Gastroesophageal sphincter (tissue), 3 donors: ENCODE measurements at regions not wholly inside any gene's neighbourhood (a gene's known extent, or its start where the extent isn't known, plus 50 kb on each side); places are given as distances from the start of the nearest gene placed in this dataset.

ENCODE experiments used
- CTCF ChIP-seq, 4 experiments: fragments of 200-600 bp in 2 of 4; fragments of 450-650 bp in 2 of 4; sonication (generic) in 1 of 4; IDR thresholded peaks; one replicate each; pipeline ENCODE4 v1.5.1; 2017 to 2019; ENCODE audit warnings: antibody characterized with exemption in 4 of 4, mild to moderate bottlenecking in 2 of 4, moderate library complexity in 2 of 4
- EP300 ChIP-seq: sonication (generic); formaldehyde crosslinking; IDR thresholded peaks from one replicate; pipeline ENCODE4 v1.6.1; 2017; ENCODE audit warnings: antibody characterized with exemption, mild to moderate bottlenecking
- POLR2A ChIP-seq, 2 donors: fragments of 450-650 bp; IDR thresholded peaks; one replicate each; pipeline ENCODE4 v1.6.1; 2017; ENCODE audit warnings: antibody characterized with exemption in 2 of 2, mild to moderate bottlenecking in 2 of 2, moderate library complexity in 1 of 2
- POLR2AphosphoS5 ChIP-seq: sonication (generic); formaldehyde crosslinking; IDR thresholded peaks from one replicate; pipeline ENCODE4 v1.6.1; 2017; ENCODE audit warnings: antibody characterized with exemption

DNA sequence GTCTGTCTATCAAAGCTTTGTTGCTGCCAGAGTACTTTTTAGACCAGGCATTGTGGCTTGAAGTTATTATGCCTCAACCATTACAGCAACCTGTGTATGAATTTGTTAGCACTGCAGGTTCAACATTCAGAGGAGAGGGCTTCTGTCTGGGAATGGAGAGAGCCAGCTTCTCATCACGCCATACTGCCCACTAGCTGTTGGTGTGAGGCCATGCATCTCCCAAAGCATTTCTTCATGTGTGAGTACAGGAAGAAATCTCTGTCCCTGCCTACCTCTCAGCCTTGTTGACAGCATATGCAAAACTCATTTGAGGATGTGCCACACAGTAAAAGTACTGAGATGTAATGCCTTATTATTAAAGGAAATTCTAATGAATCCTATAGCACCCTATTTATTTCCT is 76.9 kb upstream of the PPARGC1A start:
- TF ChIP-seq POLR2A (IDR thresholded peaks at IDR 0.05) (no peak), POLR2AphosphoS5 (no peak), CTCF (IDR thresholded peaks at IDR 0.05) (peak in 1 of 4 experiments; percentile 17), EP300 (no peak)
